CD4-positive, alpha-beta T cell treated with Interleukin-17A for 1 hour (primary cell): ENCODE measurements at regions not wholly inside any gene's neighbourhood (a gene's known extent, or its start where the extent isn't known, plus 50 kb on each side); places are given as distances from the start of the nearest gene placed in this dataset.
"Not testable (repeated sequence)": the region's sequence is repeated elsewhere in the genome, so short reads cannot be mapped to it uniquely, and the experiment has no call there.

ENCODE experiments used
- DNase-seq: peaks from one replicate; pipeline ENCODE4 v3.0.0-alpha.2; 2020

GRCh38 chr7:101679653-101680173 is 50.6 kb upstream of the MYL10 start:
- DNase-seq: not testable (repeated sequence)

GRCh38 chr7:101680406-101681145 is 51.5 kb upstream of the MYL10 start:
- no peak for DNase-seq

GRCh38 chr7:101681170-101682007 is 52.3 kb upstream of the MYL10 start:
- no peak for DNase-seq

GRCh38 chr7:101684983-101685330 is 55.9 kb upstream of the MYL10 start:
- no peak for DNase-seq

- DNase-seq: no peak
Observed at GRCh38 chr7:101686030-101686429, 56.9 kb upstream of the MYL10 start.

GRCh38 chr7:101687081-101687480 is 58.0 kb upstream of the MYL10 start:
- no peak for DNase-seq

GRCh38 chr7:101687791-101688182 is 58.7 kb upstream of the MYL10 start:
- no peak for DNase-seq

GRCh38 chr7:101688183-101688831 is 59.2 kb upstream of the MYL10 start:
- DNase-seq: peak; percentile 77

- no peak for DNase-seq
Observed at GRCh38 chr7:101688995-101689907, 60.2 kb upstream of the MYL10 start.

- no peak for DNase-seq
Observed at GRCh38 chr7:101690061-101690460, 61.0 kb upstream of the MYL10 start.

- DNase-seq: no peak
Observed at GRCh38 chr7:101691822-101692384, 62.8 kb upstream of the MYL10 start.

GRCh38 chr7:101693498-101694091 is 64.5 kb upstream of the MYL10 start:
- DNase-seq: no peak

GRCh38 chr7:101698964-101699363 is 69.9 kb upstream of the MYL10 start:
- no peak for DNase-seq

GRCh38 chr7:101699399-101699798 is 70.3 kb upstream of the MYL10 start:
- DNase-seq: no peak

- DNase-seq: no peak
Observed at GRCh38 chr7:101699881-101700823, 71.1 kb upstream of the MYL10 start.

GRCh38 chr7:101701153-101701794 is 72.2 kb upstream of the MYL10 start:
- no peak for DNase-seq

GRCh38 chr7:101702362-101702850 is 73.3 kb upstream of the MYL10 start:
- DNase-seq: no peak

GRCh38 chr7:101705331-101705730 is 76.2 kb upstream of the MYL10 start:
- no peak for DNase-seq

- no peak for DNase-seq
Observed at GRCh38 chr7:101707587-101707986, 78.5 kb upstream of the MYL10 start.

- DNase-seq: no peak
Observed at GRCh38 chr7:101708223-101708622, 79.1 kb upstream of the MYL10 start.
